Astrocyte of the spinal cord (primary cell): ENCODE measurements at regions not wholly inside any gene's neighbourhood (a gene's known extent, or its start where the extent isn't known, plus 50 kb on each side); places are given as distances from the start of the nearest gene placed in this dataset.

Source experiments
- DNase-seq: peaks from one replicate; pipeline ENCODE4 v3.0.0; 2011; ENCODE audit warnings: low read depth, low spot score
- H3K4me3 ChIP-seq: 2 replicates; pipeline ENCODE4 v1.5.1; 2011; ENCODE audit warnings: low read depth, mild to moderate bottlenecking, low read length, moderate library complexity
- in situ Hi-C: cut with HindIII; loops from 2 replicates; pipeline ENCODE4 v1.10.0; 2017; ENCODE audit warnings: low sequenced_read_pairs
- TF ChIP-seq, protein P1 (sequence below): IDR thresholded peaks from 2 replicates; pipeline ENCODE4 v1.5.1; 2012; ENCODE audit warnings: low read depth, mild to moderate bottlenecking, low read length, inconsistent platforms

DNA sequence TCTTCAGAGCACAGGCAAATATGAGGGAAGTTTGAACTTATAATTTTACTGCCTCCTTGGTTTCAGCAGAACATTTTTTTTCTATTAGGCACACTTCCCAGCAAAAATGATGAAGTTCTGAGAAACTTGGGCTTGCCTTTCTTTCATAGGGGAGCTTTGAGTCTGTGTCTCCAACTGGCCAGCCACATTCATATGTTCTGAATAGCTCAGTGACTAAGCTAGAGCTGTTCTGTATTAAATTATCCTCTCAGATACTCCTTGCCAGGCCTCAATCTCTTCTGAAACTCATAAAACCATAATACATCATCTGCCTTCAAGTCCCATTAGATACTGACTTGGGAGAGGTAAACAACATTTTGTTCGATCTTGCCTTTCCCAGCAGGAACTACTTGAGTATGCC lies 476.5 kb downstream of the GPAM start:
- TF ChIP-seq, protein P1, sequence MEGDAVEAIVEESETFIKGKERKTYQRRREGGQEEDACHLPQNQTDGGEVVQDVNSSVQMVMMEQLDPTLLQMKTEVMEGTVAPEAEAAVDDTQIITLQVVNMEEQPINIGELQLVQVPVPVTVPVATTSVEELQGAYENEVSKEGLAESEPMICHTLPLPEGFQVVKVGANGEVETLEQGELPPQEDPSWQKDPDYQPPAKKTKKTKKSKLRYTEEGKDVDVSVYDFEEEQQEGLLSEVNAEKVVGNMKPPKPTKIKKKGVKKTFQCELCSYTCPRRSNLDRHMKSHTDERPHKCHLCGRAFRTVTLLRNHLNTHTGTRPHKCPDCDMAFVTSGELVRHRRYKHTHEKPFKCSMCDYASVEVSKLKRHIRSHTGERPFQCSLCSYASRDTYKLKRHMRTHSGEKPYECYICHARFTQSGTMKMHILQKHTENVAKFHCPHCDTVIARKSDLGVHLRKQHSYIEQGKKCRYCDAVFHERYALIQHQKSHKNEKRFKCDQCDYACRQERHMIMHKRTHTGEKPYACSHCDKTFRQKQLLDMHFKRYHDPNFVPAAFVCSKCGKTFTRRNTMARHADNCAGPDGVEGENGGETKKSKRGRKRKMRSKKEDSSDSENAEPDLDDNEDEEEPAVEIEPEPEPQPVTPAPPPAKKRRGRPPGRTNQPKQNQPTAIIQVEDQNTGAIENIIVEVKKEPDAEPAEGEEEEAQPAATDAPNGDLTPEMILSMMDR: no peak
- no peak overlapping the region for H3K4me3 ChIP-seq
- no peak for DNase-seq
- in situ Hi-C loops: no loop called here

GRCh38 chr10:111709603-111710002 lies 474.0 kb downstream of the GPAM start:
- TF ChIP-seq, protein P1: no peak
- DNase-seq: no peak
- in situ Hi-C loops: no loop called here
- H3K4me3 ChIP-seq: no peak overlapping the region

GRCh38 chr10:111716032-111716431 lies 467.5 kb downstream of the GPAM start:
- in situ Hi-C loops: no loop called here
- TF ChIP-seq, protein P1: no peak
- DNase-seq: no peak
- H3K4me3 ChIP-seq: no peak overlapping the region

- no peak for DNase-seq
- in situ Hi-C loops: no loop called here
- H3K4me3 ChIP-seq: no peak overlapping the region
- TF ChIP-seq, protein P1: no peak
These were observed 459.4 kb downstream of the GPAM start for GRCh38 chr10:111724121-111724520.

DNA sequence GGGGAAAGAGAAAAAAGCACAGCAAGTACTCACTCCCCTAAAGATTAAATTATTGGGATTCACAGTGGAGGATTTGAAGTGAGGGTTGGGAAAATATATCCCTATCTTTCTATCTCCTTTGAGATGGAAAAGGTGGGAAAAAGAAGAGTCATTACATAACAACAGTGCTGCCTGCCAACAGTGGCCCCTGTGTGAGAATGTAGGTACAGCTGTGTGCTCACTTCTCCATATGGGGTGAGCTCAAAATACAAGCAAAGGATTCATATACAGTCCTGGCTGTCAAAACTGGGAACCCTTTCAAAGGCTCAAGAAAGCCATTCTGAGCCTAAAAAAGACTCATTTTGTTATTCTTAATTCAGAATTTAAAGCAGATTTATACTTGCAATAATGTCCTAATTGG lies 458.5 kb downstream of the GPAM start:
- DNase-seq: no peak
- in situ Hi-C loops: no loop called here
- H3K4me3 ChIP-seq: no peak overlapping the region
- TF ChIP-seq, protein P1: no peak

DNA sequence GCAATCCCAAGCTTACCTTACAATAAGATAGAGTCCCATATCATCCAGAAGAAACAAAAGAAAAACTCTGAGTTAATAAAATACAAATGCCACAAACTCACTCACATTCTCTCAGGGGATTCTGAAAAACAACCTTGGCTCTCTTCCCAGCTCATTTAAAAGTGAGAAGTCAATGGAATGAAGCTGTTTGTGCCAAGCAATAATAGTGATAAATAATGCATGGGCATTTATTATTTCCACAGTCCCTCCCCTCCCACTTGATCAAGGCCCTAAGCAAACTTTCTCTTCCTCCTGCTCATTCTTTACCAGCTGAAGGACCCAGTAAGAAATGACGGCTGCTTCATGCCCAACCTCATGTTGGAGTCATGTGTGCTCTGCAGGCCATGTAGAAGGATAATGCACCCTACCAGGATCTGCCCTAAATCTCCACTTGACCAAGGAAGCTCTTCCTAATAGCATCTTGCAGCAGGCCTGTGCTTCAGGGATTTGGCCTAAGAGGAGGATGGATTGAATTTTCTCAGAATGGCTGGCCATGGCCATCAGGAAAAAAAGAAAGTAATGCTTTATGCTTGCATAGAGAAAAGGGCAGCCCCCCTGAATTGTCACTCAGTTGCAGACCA lies 451.3 kb downstream of the GPAM start:
- in situ Hi-C loops: no loop called here
- TF ChIP-seq, protein P1: no peak
- H3K4me3 ChIP-seq: no peak overlapping the region
- no peak for DNase-seq
